NCI-H1436 treated with DMSO at 0.1 percent for 48 hours (cell line): ENCODE measurements at regions not wholly inside any gene's neighbourhood (a gene's known extent, or its start where the extent isn't known, plus 50 kb on each side); places are given as distances from the start of the nearest gene placed in this dataset.
"Not testable (repeated sequence)": the region's sequence is repeated elsewhere in the genome, so short reads cannot be mapped to it uniquely, and the experiment has no call there.

Experiments
- DNase-seq: peaks from one replicate; lab custom pipeline; 2025; lab: John Stamatoyannopoulos, UW

GRCh38 chr10:64416011-64416410, 894.8 kb downstream of the REEP3 start:
- no peak for DNase-seq

GRCh38 chr10:64419461-64419860, 898.3 kb downstream of the REEP3 start:
- no peak for DNase-seq

GRCh38 chr10:64426745-64427144, 905.5 kb downstream of the REEP3 start:
- DNase-seq: no peak

- no peak for DNase-seq
Observed at GRCh38 chr10:64430690-64431323, 909.6 kb downstream of the REEP3 start.

- DNase-seq: not testable (repeated sequence)
Observed at GRCh38 chr10:64441872-64442271, 920.7 kb downstream of the REEP3 start.

- DNase-seq: no peak
Observed at GRCh38 chr10:64444163-64444562, 923.0 kb downstream of the REEP3 start.

- DNase-seq: no peak
Observed at GRCh38 chr10:64444564-64444963, 923.4 kb downstream of the REEP3 start.

GRCh38 chr10:64449603-64450002, 928.4 kb downstream of the REEP3 start:
- DNase-seq: no peak

GRCh38 chr10:64450312-64450711, 929.1 kb downstream of the REEP3 start:
- no peak for DNase-seq

- no peak for DNase-seq
Observed at GRCh38 chr10:64454962-64455361, 933.8 kb downstream of the REEP3 start.

- no peak for DNase-seq
Observed at GRCh38 chr10:64458306-64458705, 937.1 kb downstream of the REEP3 start.

GRCh38 chr10:64463406-64463805, 942.2 kb downstream of the REEP3 start:
- DNase-seq: no peak

GRCh38 chr10:64465653-64466052, 944.5 kb downstream of the REEP3 start:
- DNase-seq: no peak

GRCh38 chr10:64468219-64468618, 947.0 kb downstream of the REEP3 start:
- no peak for DNase-seq

GRCh38 chr10:64476506-64476905, 955.3 kb downstream of the REEP3 start:
- no peak for DNase-seq

GRCh38 chr10:64477791-64478190, 956.6 kb downstream of the REEP3 start:
- no peak for DNase-seq

- no peak for DNase-seq
Observed at GRCh38 chr10:64484811-64485330, 963.7 kb downstream of the REEP3 start.

- no peak for DNase-seq
Observed at GRCh38 chr10:64486149-64486548, 964.9 kb downstream of the REEP3 start.

GRCh38 chr10:64486901-64487300, 965.7 kb downstream of the REEP3 start:
- DNase-seq: no peak

- DNase-seq: no peak
Observed at GRCh38 chr10:64494901-64495300, 973.7 kb downstream of the REEP3 start.

GRCh38 chr10:64497306-64497705, 976.1 kb downstream of the REEP3 start:
- DNase-seq: no peak

- no peak for DNase-seq
Observed at GRCh38 chr10:64501807-64502206, 980.6 kb downstream of the REEP3 start.

GRCh38 chr10:64502936-64503335, 981.7 kb downstream of the REEP3 start:
- DNase-seq: no peak

GRCh38 chr10:64503429-64503828, 982.2 kb downstream of the REEP3 start:
- DNase-seq: no peak
